GM19463 (cell line): ENCODE measurements at regions not wholly inside any gene's neighbourhood (a gene's known extent, or its start where the extent isn't known, plus 50 kb on each side); places are given as distances from the start of the nearest gene placed in this dataset.

Experiments
- ATAC-seq: cut with Tn5 transposase; IDR thresholded peaks from one replicate; pipeline ENCODE4 v1.9.1; 2021; ENCODE audit warnings: mild to moderate bottlenecking, moderate library complexity; ENCODE audit not compliant: unreplicated experiment

DNA sequence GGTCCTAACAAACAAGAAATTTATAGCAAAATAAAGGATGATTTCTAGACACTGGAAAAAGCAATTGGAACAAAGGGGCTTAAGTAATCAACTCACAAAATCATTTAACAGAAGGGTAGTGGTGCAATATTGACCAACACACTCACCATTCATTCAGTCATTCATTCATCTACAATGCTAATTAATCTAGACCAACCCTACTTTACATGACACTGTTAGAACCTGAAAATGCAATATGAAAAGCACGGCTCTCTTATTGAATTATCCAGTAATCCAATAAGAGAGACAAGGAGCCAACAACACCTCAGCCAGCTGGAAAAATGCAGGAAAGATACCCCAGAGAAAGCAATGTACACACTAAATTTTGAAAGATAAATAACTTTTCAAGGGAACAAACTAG is 310.8 kb upstream of the NR5A2 start:
- no peak for ATAC-seq

DNA sequence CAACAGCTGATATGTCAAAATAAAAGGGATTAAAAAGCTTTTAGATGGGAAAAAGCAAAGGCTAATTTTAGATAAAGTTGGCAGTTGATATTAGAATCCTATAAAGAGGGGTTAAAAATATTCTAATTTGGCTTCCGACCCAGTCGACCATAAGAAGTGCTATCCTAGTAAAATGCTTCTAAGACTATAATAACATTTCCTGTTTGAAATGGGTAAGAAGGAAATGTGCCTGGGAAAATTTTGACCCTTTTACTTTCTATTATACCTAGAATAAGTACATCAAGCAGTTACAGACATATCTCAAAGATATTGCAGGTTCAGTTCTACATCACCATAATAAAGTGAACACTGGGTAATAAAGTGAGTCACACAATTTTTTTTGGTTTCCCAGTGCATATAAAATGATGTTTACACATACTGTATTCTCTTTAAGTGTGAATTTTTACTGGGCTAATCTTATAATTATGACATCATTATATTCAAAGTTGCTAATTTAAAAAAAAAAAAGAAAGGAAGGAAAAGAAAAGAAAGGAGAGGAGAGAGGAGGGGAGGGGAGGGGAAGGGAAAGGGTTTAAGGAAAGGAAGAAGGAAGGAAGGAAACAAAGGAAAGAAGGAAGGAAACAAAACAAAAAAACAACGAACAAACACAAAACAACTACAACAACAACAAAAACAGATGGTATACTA is 308.2 kb upstream of the NR5A2 start:
- ATAC-seq, result no peak

DNA sequence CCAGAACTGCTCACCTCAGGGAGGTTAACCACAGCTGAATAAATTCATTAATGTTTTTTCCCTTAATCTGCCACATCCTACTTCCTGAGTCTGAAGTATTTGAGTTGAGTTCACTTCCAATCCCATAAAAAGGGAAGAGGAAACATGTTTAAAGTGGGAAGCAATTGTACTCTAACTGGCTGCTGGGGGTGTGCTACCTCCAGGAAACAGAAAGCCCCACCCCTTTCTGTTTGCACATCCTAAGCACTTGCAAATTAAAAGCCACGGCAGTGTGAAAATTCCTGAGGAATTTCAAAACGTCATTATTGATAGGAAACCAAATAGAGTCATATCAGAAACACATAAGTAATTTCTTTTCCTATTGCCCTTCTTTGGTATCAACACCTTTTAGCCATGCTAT is 307.0 kb upstream of the NR5A2 start:
- no peak for ATAC-seq

DNA sequence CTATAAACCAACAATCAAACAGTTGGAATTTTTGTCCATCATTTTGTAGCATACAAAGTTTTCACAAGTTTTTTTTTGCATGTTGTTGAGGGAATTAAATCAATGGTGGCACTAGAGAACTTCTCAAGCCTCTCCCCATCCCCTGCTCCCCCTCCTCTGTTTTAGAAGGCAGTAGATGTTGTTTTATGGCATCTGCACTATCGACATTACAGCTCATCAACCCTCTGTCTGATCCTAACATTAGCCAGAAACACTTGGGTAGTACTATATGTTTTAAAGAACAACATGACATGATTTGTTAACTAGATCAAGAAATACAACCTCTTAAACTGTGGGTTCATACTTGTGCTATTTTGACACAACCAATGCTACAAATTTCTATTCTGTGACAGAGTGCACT is 306.5 kb upstream of the NR5A2 start:
- ATAC-seq, result no peak

DNA sequence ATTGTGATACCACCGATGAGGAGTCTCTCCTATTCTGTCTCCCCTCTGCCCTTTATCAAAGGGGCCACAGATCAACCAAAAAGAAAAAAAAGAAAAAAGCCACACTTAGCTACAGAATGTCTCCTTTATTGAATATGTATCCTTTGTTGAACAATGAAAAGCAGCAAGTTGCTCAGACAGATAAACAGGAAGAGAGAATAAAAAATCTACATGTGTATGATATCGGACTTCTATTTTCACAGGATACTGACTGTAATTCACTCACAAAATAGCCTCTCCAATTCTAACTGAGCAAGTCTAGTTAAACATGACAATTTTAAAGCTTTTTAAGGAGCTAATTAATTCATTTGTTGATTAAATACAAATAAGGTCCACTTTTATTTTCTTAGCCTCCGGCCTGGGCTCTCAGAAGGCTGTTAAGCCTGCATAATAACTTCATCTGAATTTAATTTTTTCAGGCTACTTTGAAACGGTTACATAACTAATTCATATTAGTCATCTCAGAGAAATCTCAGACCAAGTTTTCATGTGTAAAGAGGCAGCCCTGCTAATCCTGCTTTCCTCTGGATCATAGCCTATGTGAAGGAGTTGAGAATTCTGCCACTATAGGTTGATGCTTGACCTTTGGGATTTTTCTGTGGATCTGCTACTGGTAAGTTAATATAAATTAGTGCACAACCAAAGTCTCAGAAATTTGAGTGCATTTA is 304.1 kb upstream of the NR5A2 start:
- ATAC-seq, result no peak

DNA sequence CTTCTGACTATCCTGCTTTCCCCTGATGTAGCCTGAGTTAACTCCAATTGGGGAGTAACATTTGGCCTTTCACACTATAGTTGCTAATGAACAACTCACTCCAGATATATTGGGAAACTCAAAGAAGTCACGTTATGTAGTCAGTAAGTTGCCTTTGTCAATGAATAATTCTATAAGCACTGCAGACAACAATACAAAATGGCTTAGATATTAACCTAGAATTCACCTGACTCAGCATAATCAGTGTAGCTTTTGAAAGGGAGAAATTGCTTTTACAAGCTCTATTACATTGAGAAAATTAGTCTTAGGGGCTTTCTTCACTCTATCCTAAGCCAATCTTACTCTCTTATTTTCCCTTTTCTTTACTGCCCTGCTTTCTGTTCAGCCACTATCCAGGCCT is 303.5 kb upstream of the NR5A2 start:
- no peak for ATAC-seq

DNA sequence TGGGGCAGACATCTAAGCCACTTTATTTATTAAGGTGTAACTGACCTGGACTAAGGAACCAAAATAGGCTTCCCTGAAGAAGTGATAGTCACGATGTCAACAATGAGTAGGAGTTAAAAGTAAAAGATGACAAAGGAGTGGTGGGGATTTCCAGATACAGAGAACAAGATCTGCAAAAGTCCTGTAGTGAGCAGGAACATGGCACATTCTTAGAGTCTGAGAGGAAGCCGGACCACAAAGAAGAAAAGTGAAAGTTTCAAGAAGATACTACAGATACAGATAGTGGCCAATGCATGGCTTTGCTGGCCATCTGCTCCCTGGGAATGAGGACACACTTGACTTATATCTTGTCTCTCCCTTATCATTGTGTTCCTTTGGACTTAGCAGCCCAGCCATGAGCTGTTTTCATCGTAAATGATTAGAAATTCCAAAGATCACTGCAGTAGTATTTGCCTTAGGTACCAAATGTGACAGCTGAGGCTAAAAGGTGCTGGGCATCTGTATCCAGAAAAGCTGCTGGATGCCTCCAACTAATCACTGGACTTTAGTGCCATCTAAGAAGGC is 302.4 kb upstream of the NR5A2 start:
- ATAC-seq, result peak; percentile 90

DNA sequence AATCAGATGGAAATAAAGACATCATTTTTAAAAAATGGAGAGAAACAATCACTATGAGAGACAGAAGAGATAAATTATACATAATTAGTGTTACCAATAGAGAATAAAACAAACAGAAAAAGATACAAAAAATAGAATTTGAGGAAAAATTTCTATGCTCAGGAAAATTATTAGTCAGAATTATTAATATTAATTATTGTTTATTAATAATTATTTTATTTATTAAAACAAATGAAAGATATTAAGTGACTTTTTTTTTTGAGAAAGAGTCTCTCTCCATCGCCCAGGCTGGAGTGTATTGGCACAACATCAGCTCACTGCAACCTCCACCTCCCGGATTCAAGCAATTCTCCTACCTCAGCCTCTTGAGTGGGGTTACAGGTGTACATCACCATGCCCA is 299.8 kb upstream of the NR5A2 start:
- no peak for ATAC-seq

DNA sequence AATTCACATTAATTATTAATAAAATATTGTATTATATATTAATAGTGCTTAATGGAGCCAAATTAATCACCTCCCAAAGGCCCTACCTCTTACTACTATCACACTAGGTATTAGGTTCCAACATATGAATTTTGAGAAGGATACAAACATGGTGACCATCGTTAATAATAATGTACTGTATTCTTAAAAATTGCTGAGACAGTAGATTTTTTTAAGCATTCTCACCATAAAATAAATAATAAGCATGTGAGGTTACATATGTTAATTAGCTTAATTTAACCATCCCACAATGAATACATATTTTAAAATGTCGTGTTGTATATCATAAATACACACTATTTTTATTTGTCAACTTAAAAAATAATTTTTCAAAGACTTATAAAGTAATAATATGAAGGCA is 299.2 kb upstream of the NR5A2 start:
- no peak for ATAC-seq

DNA sequence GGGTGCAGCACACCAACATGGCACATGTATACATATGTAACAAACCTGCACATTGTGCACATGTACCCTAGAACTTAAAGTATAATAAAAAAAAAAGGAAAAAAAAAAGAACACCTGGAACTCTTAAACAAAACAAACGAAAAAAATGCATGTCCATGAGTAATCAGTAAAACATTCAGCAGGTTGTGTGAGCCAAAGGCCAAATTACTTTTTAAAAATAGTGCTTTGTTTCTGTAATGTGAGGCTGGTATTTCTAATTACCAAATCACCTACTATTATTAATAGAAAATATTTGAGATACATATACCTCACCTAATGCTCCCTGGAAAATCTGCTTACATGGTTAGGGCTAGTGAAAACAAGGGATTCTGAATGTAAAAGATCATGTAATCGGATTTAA is 294.4 kb upstream of the NR5A2 start:
- ATAC-seq, result no peak

DNA sequence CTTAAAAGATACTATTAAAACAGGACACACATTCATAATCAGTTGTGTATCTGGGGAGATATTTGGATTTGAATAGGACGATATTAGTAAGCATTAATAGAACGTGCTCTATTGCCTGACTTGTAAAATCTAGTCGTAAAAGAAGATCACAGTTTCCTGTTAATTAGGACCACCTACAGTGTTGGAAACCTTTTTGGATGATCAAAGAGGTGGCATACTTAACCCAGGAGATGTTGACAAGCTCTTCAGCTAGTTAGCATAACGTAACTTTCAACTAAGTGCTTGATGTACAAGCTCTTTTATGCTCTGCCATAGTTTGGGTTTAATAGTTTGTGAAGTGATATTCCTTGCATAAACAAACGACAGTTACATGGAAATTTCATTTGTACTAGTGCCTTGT is 293.3 kb upstream of the NR5A2 start:
- no peak for ATAC-seq

DNA sequence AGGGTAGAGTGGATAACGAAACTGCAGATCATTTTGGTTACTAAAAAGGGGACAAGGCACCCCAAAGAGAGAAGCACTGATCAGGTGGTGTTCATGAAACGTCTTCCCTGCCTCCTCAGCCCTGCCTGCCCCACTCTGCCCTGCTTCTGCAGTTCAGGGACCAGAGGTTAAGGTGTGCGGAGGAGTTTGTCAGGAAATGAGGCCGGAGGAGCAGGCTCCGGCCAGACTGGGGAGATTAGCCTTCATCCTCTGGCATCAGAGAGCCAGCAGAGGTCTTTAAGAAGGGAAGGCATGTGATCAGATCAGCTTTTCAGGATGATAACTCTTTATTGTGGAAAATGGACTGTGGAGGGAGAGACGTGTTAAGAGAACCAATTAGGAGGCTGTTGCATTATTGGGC is 291.9 kb upstream of the NR5A2 start:
- ATAC-seq, result no peak

DNA sequence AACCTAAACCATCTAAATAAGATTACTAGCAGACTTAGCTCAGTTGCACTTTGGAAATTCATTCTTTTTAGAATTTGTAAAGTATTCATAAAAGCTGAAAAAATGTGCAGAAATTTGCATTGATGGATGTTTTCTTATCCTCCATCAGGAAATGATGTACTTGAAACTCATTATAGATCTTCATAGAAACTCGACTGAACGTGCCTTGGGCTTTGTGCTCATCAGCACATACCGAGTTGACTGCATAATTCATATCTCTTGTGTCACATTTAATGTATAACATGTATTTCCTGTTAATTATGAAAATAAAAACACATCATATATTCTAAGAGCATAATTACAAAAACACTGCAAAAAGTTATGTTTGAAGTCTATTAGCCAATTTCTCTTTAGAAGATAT is 290.9 kb upstream of the NR5A2 start:
- no peak for ATAC-seq

DNA sequence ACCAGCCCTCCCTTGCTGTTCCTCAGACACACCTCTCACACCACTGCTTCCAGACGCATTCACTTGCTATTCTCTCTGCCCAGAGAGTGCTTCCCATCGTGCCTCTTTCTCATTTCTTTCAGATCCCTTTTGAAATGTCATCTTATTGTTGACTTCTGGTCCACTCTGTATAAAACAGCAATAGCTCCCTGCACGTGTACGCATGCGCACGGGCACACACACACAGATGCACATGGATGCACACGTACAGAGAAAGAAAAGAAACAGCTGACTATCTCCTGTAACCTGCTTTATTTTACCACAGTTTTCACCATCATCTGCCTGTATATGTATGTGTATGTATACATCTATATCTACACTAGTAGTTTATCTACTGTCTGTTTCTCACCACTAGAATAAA is 285.9 kb upstream of the NR5A2 start:
- ATAC-seq, result no peak

DNA sequence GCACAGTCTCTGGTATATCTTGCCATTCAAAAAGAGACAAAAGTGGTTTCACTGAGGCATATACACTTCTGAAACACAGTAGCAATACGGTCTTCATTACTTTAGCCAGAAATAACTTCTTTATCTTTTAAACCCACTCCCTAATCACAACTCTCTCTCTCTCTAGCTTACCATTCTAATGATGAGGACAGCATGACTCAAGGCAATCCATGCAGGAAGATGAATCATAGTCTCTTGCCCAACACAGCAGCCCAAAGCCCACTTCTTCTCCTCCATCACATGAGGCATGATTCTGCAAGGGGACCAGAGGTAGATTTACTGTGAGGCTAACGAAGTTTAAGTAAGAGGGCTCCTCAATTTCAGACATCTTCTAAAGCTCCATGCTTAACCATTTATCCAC is 285.0 kb upstream of the NR5A2 start:
- ATAC-seq, result no peak

DNA sequence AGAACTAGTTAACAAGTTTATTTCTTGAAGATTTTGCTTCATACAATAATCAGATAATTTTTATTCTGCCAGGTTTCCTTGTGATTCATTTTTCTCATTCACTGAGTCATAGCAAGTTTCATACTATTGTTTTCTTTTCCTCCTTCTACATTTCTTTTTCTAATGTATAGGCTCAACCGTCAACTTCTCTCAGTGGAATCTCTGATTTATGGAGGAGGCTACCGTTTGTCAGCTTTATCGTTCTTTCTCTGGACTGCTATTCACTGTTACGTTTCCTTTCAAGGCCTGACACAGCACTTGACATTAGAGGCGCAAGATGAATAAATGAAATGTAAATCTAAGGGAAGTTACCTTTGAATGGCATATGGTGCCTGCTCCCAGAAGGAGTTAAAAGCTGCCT is 284.3 kb upstream of the NR5A2 start:
- no peak for ATAC-seq

DNA sequence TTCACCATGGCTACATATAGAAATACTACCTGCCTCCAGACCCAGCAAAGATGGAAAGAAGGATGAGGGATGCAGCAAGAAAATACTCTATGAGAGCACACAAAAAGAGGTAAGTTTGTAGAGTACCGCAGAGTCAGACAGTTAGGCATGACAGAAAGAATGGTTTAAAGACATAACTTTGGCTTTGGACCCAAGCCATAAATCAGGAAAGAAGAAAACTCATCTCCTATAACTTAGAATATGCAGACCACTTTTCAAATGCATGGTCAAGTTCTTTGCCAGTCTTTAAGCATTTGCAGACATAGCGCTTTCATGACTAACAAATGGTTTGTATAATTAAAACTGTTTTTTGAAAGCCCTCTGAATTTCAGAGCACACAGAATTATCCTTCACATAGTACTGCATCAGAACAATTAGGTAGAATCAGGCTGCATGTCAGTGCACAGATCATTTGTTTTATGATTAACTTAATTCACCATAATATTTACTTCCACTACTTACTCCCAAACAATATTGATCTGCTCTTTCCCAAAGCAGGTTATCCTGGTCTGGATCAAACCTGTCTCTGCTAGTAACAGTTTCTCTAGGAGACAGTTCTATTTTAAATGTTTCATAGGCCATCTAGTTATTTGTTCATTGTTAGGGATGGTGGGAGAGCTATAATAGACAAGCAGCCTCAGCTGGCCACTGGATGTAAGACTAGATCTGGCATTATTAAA is 280.7 kb upstream of the NR5A2 start:
- ATAC-seq, result no peak

DNA sequence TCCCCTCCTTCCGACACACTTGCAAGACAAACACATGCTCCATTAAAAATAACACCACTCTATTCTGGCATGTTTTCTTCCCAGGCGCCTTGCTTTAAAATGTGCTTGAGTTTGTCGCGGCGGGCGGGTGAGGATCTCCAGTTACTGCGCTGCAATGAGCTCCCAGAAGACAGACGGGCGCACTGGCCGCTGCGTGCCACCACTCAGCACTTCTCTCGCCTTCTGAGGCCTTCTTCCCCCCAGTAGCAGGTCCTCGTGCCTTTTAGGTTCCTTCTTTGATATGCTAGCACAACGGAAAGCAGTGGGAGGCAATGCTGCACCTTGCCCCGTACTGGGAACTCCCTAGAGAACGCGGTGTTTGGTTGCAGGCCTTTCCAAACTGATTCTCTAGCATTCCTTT is 279.5 kb upstream of the NR5A2 start:
- no peak for ATAC-seq

DNA sequence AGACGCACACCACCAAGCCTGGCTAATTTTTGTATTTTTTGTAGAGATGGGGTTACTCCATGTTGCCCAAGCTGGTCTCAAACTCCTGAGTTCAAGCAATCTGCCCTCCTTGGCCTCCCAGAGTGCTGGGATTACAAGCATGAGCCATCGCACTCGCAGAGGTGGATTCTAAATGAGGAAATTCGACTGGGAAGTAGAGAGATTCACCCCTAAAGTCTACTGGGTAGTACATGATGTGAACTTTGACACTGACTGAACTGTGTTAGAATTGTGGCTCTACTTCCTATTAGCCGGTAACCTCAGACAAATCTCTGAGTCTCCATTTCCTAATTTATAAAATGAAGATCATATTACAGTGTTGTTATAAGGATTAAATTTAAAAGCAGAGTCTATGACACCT is 276.0 kb upstream of the NR5A2 start:
- no peak for ATAC-seq

DNA sequence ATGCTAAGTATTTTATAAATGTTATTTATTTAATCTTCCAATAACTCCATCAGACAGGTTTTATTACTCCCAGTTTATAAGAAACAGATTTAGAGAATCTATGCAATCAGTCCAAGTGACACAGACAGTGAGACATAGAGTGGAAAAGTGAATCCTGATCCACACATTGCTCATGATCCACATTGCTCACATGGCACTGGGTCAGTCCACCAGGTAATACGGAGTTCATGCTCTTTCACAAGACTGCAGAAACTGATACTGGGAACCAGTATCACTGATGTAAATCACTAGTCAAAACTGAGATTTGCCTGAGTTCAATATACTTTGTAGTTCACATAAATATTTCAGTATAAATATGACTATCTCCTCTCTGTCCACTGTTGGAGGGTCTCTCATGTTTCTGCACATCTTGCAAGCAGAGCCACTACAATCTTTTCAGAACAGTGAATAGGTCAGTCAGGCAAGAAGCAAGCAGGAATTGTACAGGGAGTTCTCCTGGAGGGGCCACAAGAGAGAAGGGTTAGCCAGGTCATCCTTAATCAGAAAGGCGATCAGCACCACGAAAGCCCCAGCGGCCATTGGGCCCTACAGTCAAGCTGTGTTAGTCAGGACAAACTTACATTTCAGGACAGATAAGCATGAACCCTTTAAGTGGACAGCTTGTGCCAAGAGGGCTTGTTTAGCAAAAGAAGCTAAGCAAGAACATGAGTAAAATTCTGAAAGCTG is 275.4 kb upstream of the NR5A2 start:
- ATAC-seq, result no peak

DNA sequence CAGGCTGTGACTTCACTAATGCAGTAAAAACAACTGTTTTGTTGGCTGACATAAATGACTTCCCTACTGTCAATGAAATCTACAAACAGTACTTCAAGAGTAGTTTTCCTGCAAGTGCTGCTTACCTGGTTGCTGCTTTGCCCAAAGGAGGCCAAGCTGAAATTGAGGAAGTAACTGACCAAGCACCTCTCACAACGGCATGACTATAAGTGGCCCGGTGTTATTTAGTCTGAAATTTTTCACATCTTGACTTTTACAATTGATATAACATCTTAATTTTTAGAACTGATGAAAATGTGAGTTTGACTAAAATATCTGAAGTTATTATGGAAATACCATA is 274.9 kb upstream of the NR5A2 start:
- ATAC-seq, result no peak
